OCI-LY1 (cell line): ENCODE measurements at regions not wholly inside any gene's neighbourhood (a gene's known extent, or its start where the extent isn't known, plus 50 kb on each side); places are given as distances from the start of the nearest gene placed in this dataset.

Source experiments
- H2AFZ ChIP-seq: fragments of 200-600 bp; sonication (generic), shearing (Covaris generic); 2 replicates; pipeline ENCODE4 v1.6.0; 2014; ENCODE audit warnings: antibody characterized with exemption, mild to moderate bottlenecking, low read length
- H3F3A ChIP-seq: fragments of 200-600 bp; sonication (generic), shearing (Covaris generic); 2 replicates; pipeline ENCODE4 v1.6.0; 2014; ENCODE audit warnings: mild to moderate bottlenecking, antibody characterized with exemption, low read length, moderate library complexity; ENCODE audit not compliant: insufficient read depth
- H3K27ac ChIP-seq: fragments of 200-600 bp; sonication (generic); 2 replicates; pipeline ENCODE4 v1.5.1; 2014; ENCODE audit warnings: low read length, mixed run types, mild to moderate bottlenecking, low read depth; ENCODE audit not compliant: poor library complexity, severe bottlenecking
- H3K27me3 ChIP-seq: fragments of 200-600 bp; sonication (generic); 2 replicates; pipeline ENCODE4 v1.6.0; 2014; ENCODE audit warnings: antibody characterized with exemption, mild to moderate bottlenecking, low read length, moderate library complexity; ENCODE audit not compliant: insufficient read depth
- H3K36me3 ChIP-seq: fragments of 200-600 bp; sonication (generic); 2 replicates; pipeline ENCODE4 v1.6.1; 2014; ENCODE audit warnings: mild to moderate bottlenecking, antibody characterized with exemption, low read length, moderate library complexity, mixed read lengths; ENCODE audit not compliant: insufficient read depth
- H3K4me1 ChIP-seq: fragments of 200-600 bp; sonication (generic); 2 replicates; pipeline ENCODE4 v1.5.1; 2014; ENCODE audit warnings: mild to moderate bottlenecking, low read length, moderate library complexity; ENCODE audit not compliant: insufficient read depth, severe bottlenecking
- H3K4me2 ChIP-seq: fragments of 200-600 bp; sonication (generic), shearing (Covaris generic); 2 replicates; pipeline ENCODE4 v1.6.1; 2014; ENCODE audit warnings: low read length
- H3K4me3 ChIP-seq: fragments of 200-600 bp; sonication (generic); 2 replicates; pipeline ENCODE4 v1.5.1; 2014; ENCODE audit warnings: low read length, low read depth, mild to moderate bottlenecking, mixed read lengths; ENCODE audit not compliant: poor library complexity, severe bottlenecking
- H3K79me2 ChIP-seq: fragments of 200-600 bp; shearing (Covaris generic); 2 replicates; pipeline ENCODE4 v1.6.1; 2016; ENCODE audit warnings: mixed run types, low read length, mixed read lengths; ENCODE audit not compliant: insufficient read depth
- H3K9ac ChIP-seq: fragments of 200-600 bp; sonication (generic), shearing (Covaris generic); 2 replicates; pipeline ENCODE4 v1.6.1; 2014; ENCODE audit warnings: mild to moderate bottlenecking, low read length, mixed read lengths
- H3K9me2 ChIP-seq: fragments of 200-600 bp; sonication (generic), shearing (Covaris generic); 2 replicates; pipeline ENCODE4 v1.6.1; 2014; ENCODE audit warnings: low read depth, mild to moderate bottlenecking, low read length, mixed read lengths
- H3K9me3 ChIP-seq: fragments of 200-600 bp; shearing (Covaris generic); 2 replicates; pipeline ENCODE4 v1.6.1; 2014; ENCODE audit warnings: low read length, mixed read lengths
- H4K20me1 ChIP-seq: fragments of 200-600 bp; sonication (generic), shearing (Covaris generic); 2 replicates; pipeline ENCODE4 v1.6.0; 2016; ENCODE audit warnings: mild to moderate bottlenecking, low read length; ENCODE audit not compliant: insufficient read depth
- EZH2 ChIP-seq: fragments of 200-600 bp; sonication (generic), shearing (Covaris generic); IDR thresholded peaks from 2 replicates; pipeline ENCODE4 v1.8.0; 2017; ENCODE audit warnings: borderline replicate concordance, mixed run types, mild to moderate bottlenecking, antibody characterized with exemption, low read length, moderate library complexity, mixed read lengths
- TF ChIP-seq, protein P1 (sequence below): fragments of 200-600 bp; sonication (generic), shearing (Covaris generic); IDR thresholded peaks from 2 replicates; pipeline ENCODE4 v1.5.1; 2017; ENCODE audit warnings: mild to moderate bottlenecking, antibody characterized with exemption, low read length, moderate library complexity, mixed read lengths

DNA sequence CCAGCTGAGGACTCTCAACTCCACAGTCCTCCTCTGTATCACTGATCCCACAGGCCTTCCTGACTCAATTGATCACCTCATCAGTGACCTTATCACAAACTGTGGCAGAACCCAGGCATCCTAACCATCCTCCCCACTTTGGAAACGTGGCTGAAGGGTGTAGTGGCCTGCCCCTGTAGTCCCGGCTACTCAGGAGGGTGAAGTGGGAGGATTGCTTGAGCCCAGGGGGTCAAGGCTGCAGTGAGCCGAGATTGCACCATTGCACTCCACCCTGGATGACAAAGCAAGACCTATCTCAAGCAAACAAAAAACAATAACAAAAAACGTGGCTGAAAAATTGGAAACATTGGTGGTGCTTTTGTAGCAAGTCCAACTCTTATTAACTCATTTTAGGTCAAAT, 203.4 kb upstream of the ZNF217 start:
- H3K9me3 ChIP-seq: 0 out of 2 replicates have a peak, but pooled peaks cover 3% of the 10 kb centered on the region
- no peak overlapping the region for H2AFZ ChIP-seq
- H3K36me3 ChIP-seq: no peaks in the 10 kb centered on the region
- no peaks in the 10 kb centered on the region for H3F3A ChIP-seq
- H3K4me1 ChIP-seq: peaks cover 27% of the 10 kb centered on the region
- TF ChIP-seq, protein P1, sequence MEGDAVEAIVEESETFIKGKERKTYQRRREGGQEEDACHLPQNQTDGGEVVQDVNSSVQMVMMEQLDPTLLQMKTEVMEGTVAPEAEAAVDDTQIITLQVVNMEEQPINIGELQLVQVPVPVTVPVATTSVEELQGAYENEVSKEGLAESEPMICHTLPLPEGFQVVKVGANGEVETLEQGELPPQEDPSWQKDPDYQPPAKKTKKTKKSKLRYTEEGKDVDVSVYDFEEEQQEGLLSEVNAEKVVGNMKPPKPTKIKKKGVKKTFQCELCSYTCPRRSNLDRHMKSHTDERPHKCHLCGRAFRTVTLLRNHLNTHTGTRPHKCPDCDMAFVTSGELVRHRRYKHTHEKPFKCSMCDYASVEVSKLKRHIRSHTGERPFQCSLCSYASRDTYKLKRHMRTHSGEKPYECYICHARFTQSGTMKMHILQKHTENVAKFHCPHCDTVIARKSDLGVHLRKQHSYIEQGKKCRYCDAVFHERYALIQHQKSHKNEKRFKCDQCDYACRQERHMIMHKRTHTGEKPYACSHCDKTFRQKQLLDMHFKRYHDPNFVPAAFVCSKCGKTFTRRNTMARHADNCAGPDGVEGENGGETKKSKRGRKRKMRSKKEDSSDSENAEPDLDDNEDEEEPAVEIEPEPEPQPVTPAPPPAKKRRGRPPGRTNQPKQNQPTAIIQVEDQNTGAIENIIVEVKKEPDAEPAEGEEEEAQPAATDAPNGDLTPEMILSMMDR: no peak
- H3K9me2 ChIP-seq: no peaks in the 10 kb centered on the region
- H3K4me2 ChIP-seq: no peak overlapping the region
- no peak overlapping the region for H3K27ac ChIP-seq
- no peaks in the 10 kb centered on the region for H3K27me3 ChIP-seq
- no peak overlapping the region for H3K9ac ChIP-seq
- no peaks in the 10 kb centered on the region for H3K79me2 ChIP-seq
- H3K4me3 ChIP-seq: no peak overlapping the region
- H4K20me1 ChIP-seq: no peaks in the 10 kb centered on the region

DNA sequence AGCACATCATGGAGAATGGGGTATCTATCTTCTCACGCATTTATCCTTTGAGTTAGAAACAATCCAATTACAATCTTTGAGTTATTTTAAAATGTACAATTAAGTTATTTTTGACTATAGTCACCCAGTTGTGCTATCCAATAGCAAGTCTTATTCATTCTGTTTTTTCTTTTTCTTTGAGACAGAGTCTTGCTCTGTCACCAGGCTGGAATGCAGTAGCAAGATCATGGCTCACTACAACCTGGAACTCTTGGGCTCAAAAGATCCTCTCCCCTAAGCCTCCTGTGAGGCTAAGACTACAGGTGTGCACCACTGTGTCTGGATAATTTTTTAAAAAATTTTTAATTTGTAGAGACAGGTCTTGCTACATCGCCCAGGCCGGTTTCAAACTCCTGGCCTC, 201.5 kb upstream of the ZNF217 start:
- no peak overlapping the region for H3K4me2 ChIP-seq
- H2AFZ ChIP-seq: no peak overlapping the region
- H3K9me3 ChIP-seq: 0 out of 2 replicates have a peak, but pooled peaks cover 3% of the 10 kb centered on the region
- H3K4me3 ChIP-seq: no peak overlapping the region
- H3K36me3 ChIP-seq: no peaks in the 10 kb centered on the region
- H3K27me3 ChIP-seq: no peaks in the 10 kb centered on the region
- H3F3A ChIP-seq: no peaks in the 10 kb centered on the region
- no peak overlapping the region for H3K27ac ChIP-seq
- no peaks in the 10 kb centered on the region for H3K79me2 ChIP-seq
- TF ChIP-seq, protein P1: no peak
- TF ChIP-seq EZH2: no peak
- no peaks in the 10 kb centered on the region for H4K20me1 ChIP-seq
- H3K4me1 ChIP-seq: peaks cover 9% of the 10 kb centered on the region
- H3K9ac ChIP-seq: no peak overlapping the region
- H3K9me2 ChIP-seq: no peaks in the 10 kb centered on the region

DNA sequence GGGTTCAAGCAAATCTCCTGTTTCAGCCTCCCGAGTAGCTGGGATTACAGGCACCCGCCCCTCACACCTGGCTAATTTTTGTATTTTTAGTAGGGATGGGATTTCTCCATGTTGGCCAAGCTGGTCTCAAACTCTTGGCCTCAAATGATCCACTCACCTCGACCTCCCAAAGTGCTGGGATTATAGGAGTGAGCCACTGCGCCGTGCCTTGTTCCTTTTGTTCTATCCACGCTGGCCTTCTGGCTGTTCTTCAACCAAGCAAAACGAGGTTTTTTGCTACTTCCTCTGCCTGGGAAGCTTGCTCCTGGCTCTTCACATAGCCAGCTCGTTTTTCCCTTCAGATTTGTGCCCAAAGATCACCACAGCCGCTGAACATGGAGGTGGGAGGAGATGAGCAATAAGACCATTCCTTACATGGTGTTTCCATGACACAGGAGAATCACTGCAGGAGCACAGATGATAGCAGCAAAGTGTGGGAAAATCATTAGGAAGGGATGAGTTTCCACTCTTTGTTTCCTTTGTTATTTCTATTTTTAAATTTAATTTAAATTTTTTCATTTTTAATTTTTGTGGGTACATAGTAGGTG, 201.0 kb upstream of the ZNF217 start:
- no peak overlapping the region for H2AFZ ChIP-seq

More for the DNA sequence above, 201.0 kb upstream of the ZNF217 start:
- Histone ChIP-seq H3K9me3 (0 out of 2 replicates have a peak, but pooled peaks cover 3% of the 10 kb centered on the region), H3K79me2 (no peaks in the 10 kb centered on the region), H3K9ac (no peak overlapping the region), H3K4me1 (peaks cover 9% of the 10 kb centered on the region), H3K27ac (no peak overlapping the region), H3K27me3 (no peaks in the 10 kb centered on the region), H3K4me2 (no peak overlapping the region), H4K20me1 (no peaks in the 10 kb centered on the region), H3K36me3 (no peaks in the 10 kb centered on the region), H3K4me3 (no peak overlapping the region), H3F3A (no peaks in the 10 kb centered on the region), H3K9me2 (no peaks in the 10 kb centered on the region)
- TF ChIP-seq, protein P1: no peak
- no peak for TF ChIP-seq EZH2
